Muscle layer of duodenum (tissue), 2 donors: ENCODE measurements at regions not wholly inside any gene's neighbourhood (a gene's known extent, or its start where the extent isn't known, plus 50 kb on each side); places are given as distances from the start of the nearest gene placed in this dataset.

ENCODE experiments used
- H3K27ac ChIP-seq: one replicate; pipeline ENCODE4 v1.7.0; 2013; ENCODE audit warnings: mild to moderate bottlenecking, low read length
- H3K27me3 ChIP-seq: one replicate; pipeline ENCODE4 v1.7.0; 2013; ENCODE audit warnings: low read depth, mild to moderate bottlenecking, control low read depth, low read length
- H3K36me3 ChIP-seq, 2 donors: one replicate each; pipeline ENCODE4 v1.7.0; 2013; ENCODE audit warnings: low read length in 2 of 2, control low read depth in 1 of 2, mild to moderate bottlenecking in 1 of 2; ENCODE audit not compliant: insufficient read depth in 2 of 2, control insufficient read depth in 1 of 2
- H3K4me1 ChIP-seq, 2 donors: one replicate each; pipeline ENCODE4 v1.7.0; 2013; ENCODE audit warnings: low read length in 2 of 2, mild to moderate bottlenecking in 2 of 2, control low read depth in 1 of 2, moderate library complexity in 1 of 2; ENCODE audit not compliant: insufficient read depth in 2 of 2, control insufficient read depth in 1 of 2
- H3K4me3 ChIP-seq, 2 donors: one replicate each; pipeline ENCODE4 v1.7.0; 2013; ENCODE audit warnings: low read length in 2 of 2, low read depth in 1 of 2, mild to moderate bottlenecking in 1 of 2
- H3K9me3 ChIP-seq, 2 donors: one replicate each; pipeline ENCODE4 v1.7.0; 2013; ENCODE audit warnings: low read length in 2 of 2, control low read depth in 1 of 2, mild to moderate bottlenecking in 1 of 2; ENCODE audit not compliant: control insufficient read depth in 1 of 2
- donor health status: healthy.

- peaks cover 0 to 13% of the 10 kb centered on the region in 2 donors for H3K4me1 ChIP-seq
- no peak overlapping the region for H3K27ac ChIP-seq
- no peaks in the 10 kb centered on the region for H3K9me3 ChIP-seq
- H3K4me3 ChIP-seq: no peak overlapping the region
- no peaks in the 10 kb centered on the region for H3K36me3 ChIP-seq
- no peaks in the 10 kb centered on the region for H3K27me3 ChIP-seq
These were observed 180.1 kb upstream of the KBTBD8 start for GRCh38 chr3:66817951-66818557.

GRCh38 chr3:66819993-66820501, 178.1 kb upstream of the KBTBD8 start:
- peaks cover 0 to 13% of the 10 kb centered on the region in 2 donors for H3K4me1 ChIP-seq
- H3K4me3 ChIP-seq: no peak overlapping the region
- H3K27me3 ChIP-seq: no peaks in the 10 kb centered on the region
- H3K27ac ChIP-seq: no peak overlapping the region
- no peaks in the 10 kb centered on the region for H3K9me3 ChIP-seq
- H3K36me3 ChIP-seq: no peaks in the 10 kb centered on the region

GRCh38 chr3:66822186-66823008, 175.7 kb upstream of the KBTBD8 start:
- Histone ChIP-seq H3K4me3 (no peak overlapping the region), H3K36me3 (no peaks in the 10 kb centered on the region), H3K27ac (no peak overlapping the region), H3K4me1 (peaks cover 0 to 7% of the 10 kb centered on the region in 2 donors), H3K27me3 (no peaks in the 10 kb centered on the region), H3K9me3 (no peaks in the 10 kb centered on the region)

- Histone ChIP-seq H3K27me3 (no peaks in the 10 kb centered on the region), H3K27ac (no peak overlapping the region), H3K4me3 (no peak overlapping the region), H3K4me1 (peaks cover 0 to under 1% of the 10 kb centered on the region in 2 donors), H3K9me3 (no peaks in the 10 kb centered on the region), H3K36me3 (no peaks in the 10 kb centered on the region)
These were observed 175.1 kb upstream of the KBTBD8 start for GRCh38 chr3:66823009-66823397.

- H3K27ac ChIP-seq: no peak overlapping the region
These were observed 174.6 kb upstream of the KBTBD8 start for GRCh38 chr3:66823532-66823931.

GRCh38 chr3:66825375-66825774, 172.7 kb upstream of the KBTBD8 start:
- H3K4me3 ChIP-seq: no peak overlapping the region
- H3K4me1 ChIP-seq: no peaks in the 10 kb centered on the region
- H3K27ac ChIP-seq: no peak overlapping the region
- H3K9me3 ChIP-seq: no peaks in the 10 kb centered on the region
- H3K36me3 ChIP-seq: no peaks in the 10 kb centered on the region
- H3K27me3 ChIP-seq: no peaks in the 10 kb centered on the region

More at GRCh38 chr3:66823532-66823931, 174.6 kb upstream of the KBTBD8 start:
- Histone ChIP-seq H3K4me1 (no peaks in the 10 kb centered on the region), H3K9me3 (no peaks in the 10 kb centered on the region), H3K36me3 (no peaks in the 10 kb centered on the region), H3K4me3 (no peak overlapping the region), H3K27me3 (no peaks in the 10 kb centered on the region)

- Histone ChIP-seq H3K27ac (no peak overlapping the region), H3K4me1 (no peaks in the 10 kb centered on the region), H3K9me3 (no peaks in the 10 kb centered on the region), H3K4me3 (no peak overlapping the region), H3K36me3 (no peaks in the 10 kb centered on the region), H3K27me3 (no peaks in the 10 kb centered on the region)
These were observed 170.4 kb upstream of the KBTBD8 start for GRCh38 chr3:66827726-66828125.

GRCh38 chr3:66828303-66828702, 169.8 kb upstream of the KBTBD8 start:
- H3K27ac ChIP-seq: no peak overlapping the region
- H3K4me1 ChIP-seq: no peaks in the 10 kb centered on the region
- no peaks in the 10 kb centered on the region for H3K27me3 ChIP-seq
- H3K4me3 ChIP-seq: no peak overlapping the region
- no peaks in the 10 kb centered on the region for H3K9me3 ChIP-seq
- H3K36me3 ChIP-seq: no peaks in the 10 kb centered on the region

GRCh38 chr3:66830301-66830700, 167.8 kb upstream of the KBTBD8 start:
- no peaks in the 10 kb centered on the region for H3K4me1 ChIP-seq
- H3K27ac ChIP-seq: no peak overlapping the region
- H3K27me3 ChIP-seq: no peaks in the 10 kb centered on the region

GRCh38 chr3:66831931-66832330, 166.2 kb upstream of the KBTBD8 start:
- no peak overlapping the region for H3K4me3 ChIP-seq
- no peak overlapping the region for H3K27ac ChIP-seq
- H3K9me3 ChIP-seq: no peaks in the 10 kb centered on the region
- no peaks in the 10 kb centered on the region for H3K4me1 ChIP-seq
- no peaks in the 10 kb centered on the region for H3K27me3 ChIP-seq
- H3K36me3 ChIP-seq: no peaks in the 10 kb centered on the region

More at GRCh38 chr3:66830301-66830700, 167.8 kb upstream of the KBTBD8 start:
- H3K4me3 ChIP-seq: no peak overlapping the region
- H3K9me3 ChIP-seq: no peaks in the 10 kb centered on the region
- no peaks in the 10 kb centered on the region for H3K36me3 ChIP-seq

- Histone ChIP-seq H3K36me3 (no peaks in the 10 kb centered on the region), H3K4me3 (no peak overlapping the region), H3K27me3 (no peaks in the 10 kb centered on the region), H3K9me3 (no peaks in the 10 kb centered on the region), H3K4me1 (no peaks in the 10 kb centered on the region), H3K27ac (no peak overlapping the region)
These were observed 161.5 kb upstream of the KBTBD8 start for GRCh38 chr3:66836363-66837152.
